Stimulated activated effector memory CD8-positive, alpha-beta T cell treated with anti-CD3 and anti-CD28 coated beads, Interleukin-12 subunit alpha, Interleukin-12 subunit beta, amount 100 ng/mL, for 72 hours (primary cell): ENCODE measurements at regions not wholly inside any gene's neighbourhood (a gene's known extent, or its start where the extent isn't known, plus 50 kb on each side); places are given as distances from the start of the nearest gene placed in this dataset.
"Not testable (repeated sequence)": the region's sequence is repeated elsewhere in the genome, so short reads cannot be mapped to it uniquely, and the experiment has no call there.

Experiments used
- ATAC-seq: fragments of 150-1000 bp; cut with Tn5 transposase; 2 replicates; pipeline ENCODE4 v1.10.0; 2021
- DNase-seq, 2 donors: peaks; one replicate each; pipeline ENCODE4 v3.0.0; 2021 to 2022; ENCODE audit warnings: low spot score in 2 of 2
- H3K27ac Mint-ChIP-seq: one replicate; pipeline ENCODE4 v1.8.0; 2022; ENCODE audit warnings: mild to moderate bottlenecking, mixed read lengths
- H3K36me3 Mint-ChIP-seq: one replicate; pipeline ENCODE4 v1.8.0; 2022; ENCODE audit warnings: mild to moderate bottlenecking, mixed read lengths
- H3K4me1 Mint-ChIP-seq: one replicate; pipeline ENCODE4 v1.8.0; 2022; ENCODE audit warnings: mixed read lengths
- H3K4me3 Mint-ChIP-seq: one replicate; pipeline ENCODE4 v1.8.0; 2022; ENCODE audit warnings: mild to moderate bottlenecking, mixed read lengths
- H3K9me3 Mint-ChIP-seq: one replicate; pipeline ENCODE4 v1.8.0; 2022; ENCODE audit warnings: mixed read lengths

DNA sequence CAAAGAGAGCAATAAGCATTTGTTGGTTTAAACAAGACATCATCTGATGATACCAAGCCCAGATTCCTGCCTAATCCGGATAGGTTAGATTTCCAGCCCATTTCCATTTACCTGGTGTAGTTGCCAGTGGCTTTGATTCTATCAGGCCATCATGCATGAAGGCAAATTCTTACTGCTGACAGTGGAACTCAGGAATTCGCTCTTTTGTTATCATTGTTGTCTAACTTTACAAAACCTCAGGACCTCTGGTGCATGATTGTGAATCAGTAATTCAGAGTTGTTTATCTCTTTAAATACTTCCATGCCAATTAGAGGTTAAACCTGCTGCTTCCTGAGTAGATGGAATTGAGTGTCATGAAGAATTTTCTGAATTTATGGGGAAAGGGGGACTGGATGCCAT, 76.5 kb downstream of the C9orf152 start:
- ATAC-seq: no peak
- Mint-ChIP-seq H3K4me1 (peaks cover 9% of the 10 kb centered on the region), H3K4me3 (no peak overlapping the region), H3K27ac (no peak overlapping the region), H3K36me3 (peaks cover 4% of the 10 kb centered on the region), H3K9me3 (no peaks in the 10 kb centered on the region)
- DNase-seq: no peak

DNA sequence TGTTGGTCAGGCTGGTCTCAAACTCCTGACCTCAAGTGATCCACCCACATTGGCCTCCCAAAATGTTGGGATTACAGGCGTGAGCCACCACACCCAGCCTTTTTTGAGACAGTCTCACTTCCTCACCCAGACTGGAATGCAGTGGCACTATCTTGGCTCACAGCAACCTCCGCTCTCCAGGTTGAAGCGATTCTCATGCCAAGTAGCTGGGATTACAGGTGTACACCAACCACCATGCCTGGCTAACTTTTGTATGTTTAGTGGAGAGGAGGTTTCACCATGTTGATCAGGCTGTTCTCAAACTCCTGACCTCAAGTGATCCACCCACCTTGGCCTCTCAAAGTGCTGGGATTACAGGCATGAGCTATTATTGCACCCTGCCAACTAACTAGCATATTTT, 75.4 kb downstream of the C9orf152 start:
- not testable (repeated sequence) for H3K9me3 Mint-ChIP-seq, H3K27ac Mint-ChIP-seq, H3K4me1 Mint-ChIP-seq, ATAC-seq, H3K36me3 Mint-ChIP-seq, DNase-seq, H3K4me3 Mint-ChIP-seq

DNA sequence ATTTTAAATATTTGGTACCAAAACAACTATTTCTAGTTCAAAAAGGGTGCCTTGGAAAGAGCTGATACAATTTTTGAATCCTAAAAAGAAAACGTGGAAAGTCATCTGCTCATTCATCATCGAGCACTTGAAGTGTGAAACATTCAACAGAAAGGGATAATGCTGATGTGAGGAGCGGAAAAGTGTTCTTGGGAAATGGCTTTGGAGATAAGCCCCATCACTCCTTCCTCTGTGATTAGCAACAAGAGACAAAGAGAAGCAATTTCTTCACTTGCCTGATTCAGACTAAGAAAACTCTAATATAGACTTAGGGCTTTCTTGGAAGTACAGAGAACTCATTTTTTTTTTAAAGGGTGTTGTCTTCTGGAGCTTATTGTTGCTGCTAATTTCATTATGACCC, 74.9 kb downstream of the C9orf152 start:
- no peak overlapping the region for H3K4me3 Mint-ChIP-seq
- no peak overlapping the region for H3K27ac Mint-ChIP-seq
- ATAC-seq: no peak
- H3K9me3 Mint-ChIP-seq: no peaks in the 10 kb centered on the region
- H3K36me3 Mint-ChIP-seq: peaks cover 4% of the 10 kb centered on the region
- H3K4me1 Mint-ChIP-seq: peaks cover 5% of the 10 kb centered on the region
- no peak for DNase-seq

DNA sequence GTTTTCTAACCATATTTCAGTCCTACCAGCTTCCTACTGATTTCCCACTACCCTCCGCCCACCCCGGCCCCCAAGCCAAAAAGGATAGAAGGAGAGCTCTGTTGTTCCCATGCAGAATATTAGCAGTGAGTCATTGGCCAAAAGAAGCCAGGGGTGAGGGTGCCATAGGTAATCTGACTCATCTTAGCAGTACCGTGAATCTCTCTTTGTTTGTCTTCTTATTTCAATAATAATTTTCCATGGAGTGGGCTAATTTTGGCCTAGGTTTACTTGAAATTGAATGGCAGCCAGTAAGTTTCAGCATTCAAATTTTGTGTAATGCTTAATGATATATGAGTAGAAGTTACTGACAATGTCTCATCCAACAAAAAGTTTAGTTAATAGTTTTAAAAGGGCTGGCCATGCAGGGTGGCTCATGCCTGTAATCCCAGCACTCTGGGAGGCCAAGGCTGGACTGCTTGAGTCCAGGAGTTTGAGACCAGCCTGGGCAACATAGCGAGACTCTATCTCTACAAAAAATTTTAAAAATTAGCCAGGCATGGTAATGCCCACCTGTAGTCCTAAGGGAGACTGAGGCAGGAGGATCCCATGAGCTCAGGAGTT, 74.2 kb downstream of the C9orf152 start:
- Mint-ChIP-seq H3K4me3 (no peak overlapping the region), H3K27ac (no peak overlapping the region)

DNA sequence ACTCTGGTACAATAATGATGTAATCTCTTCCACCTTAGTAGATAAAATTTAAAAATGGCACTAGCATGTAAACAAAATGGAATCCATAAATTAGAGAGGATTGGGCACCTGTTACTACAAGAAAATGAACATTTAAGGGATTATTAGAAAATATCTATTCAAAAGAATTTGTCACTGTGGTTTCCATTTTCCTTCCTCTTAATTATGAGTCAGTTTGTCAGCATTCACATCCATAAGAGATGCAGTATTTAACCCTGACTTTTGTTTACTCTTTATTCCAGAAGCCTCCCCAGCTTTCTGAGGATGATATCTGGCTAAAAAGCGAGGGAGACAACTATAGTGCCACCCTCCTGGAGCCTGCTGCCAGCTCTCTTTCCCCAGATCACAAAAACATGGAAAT, 72.1 kb downstream of the C9orf152 start:
- no peak for ATAC-seq
- Mint-ChIP-seq H3K36me3 (peaks cover 4% of the 10 kb centered on the region), H3K4me1 (peaks cover 5% of the 10 kb centered on the region), H3K9me3 (no peaks in the 10 kb centered on the region), H3K27ac (no peak overlapping the region), H3K4me3 (no peak overlapping the region)
- DNase-seq: no peak

More for the DNA sequence above, 74.2 kb downstream of the C9orf152 start:
- DNase-seq (no peak), ATAC-seq (no peak)
- Mint-ChIP-seq H3K36me3 (peaks cover 4% of the 10 kb centered on the region), H3K4me1 (peaks cover 5% of the 10 kb centered on the region), H3K9me3 (no peaks in the 10 kb centered on the region)

DNA sequence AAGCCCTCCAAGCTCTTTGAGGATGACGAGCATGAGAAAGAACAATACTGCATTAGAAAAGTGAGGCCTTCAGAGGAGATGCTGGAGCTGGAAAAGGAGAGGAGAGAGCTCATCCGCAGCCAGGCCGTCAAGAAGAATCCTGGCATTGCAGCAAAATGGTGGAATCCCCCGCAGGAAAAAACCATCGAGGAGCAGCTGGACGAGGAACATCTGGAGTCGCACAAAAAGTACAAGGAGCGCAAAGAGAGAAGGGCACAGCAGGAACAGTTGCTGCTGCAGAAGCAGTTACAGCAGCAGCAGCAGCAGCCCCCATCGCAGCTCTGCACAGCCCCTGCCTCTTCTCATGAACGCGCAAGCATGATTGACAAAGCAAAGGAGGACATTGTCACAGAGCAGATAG, 71.2 kb downstream of the C9orf152 start:
- no peak overlapping the region for H3K4me3 Mint-ChIP-seq
- ATAC-seq: no peak
- DNase-seq: no peak
- no peak overlapping the region for H3K27ac Mint-ChIP-seq
- H3K4me1 Mint-ChIP-seq: peaks cover 5% of the 10 kb centered on the region
- H3K9me3 Mint-ChIP-seq: no peaks in the 10 kb centered on the region
- H3K36me3 Mint-ChIP-seq: peaks cover under 1% of the 10 kb centered on the region

DNA sequence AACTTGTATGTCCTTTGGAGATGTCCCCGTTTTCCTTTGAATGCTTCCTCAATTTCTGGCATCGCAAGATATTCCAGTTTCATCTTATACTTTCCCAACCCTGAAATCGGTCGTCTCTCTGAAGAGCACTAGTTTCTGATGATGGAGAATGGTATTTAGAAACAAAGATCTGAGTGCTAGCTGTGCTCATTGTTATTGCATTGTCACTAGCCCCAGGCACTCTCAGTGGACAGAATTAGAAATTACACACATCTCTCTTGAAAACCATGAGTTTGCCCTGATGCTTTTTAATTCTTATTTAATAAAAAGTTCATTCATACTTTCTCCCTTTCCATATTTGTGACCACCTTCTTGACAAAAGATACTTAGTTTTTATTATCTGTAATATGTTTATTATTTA, 67.7 kb downstream of the C9orf152 start:
- H3K4me1 Mint-ChIP-seq: peaks cover 27% of the 10 kb centered on the region
- ATAC-seq: no peak
- no peaks in the 10 kb centered on the region for H3K36me3 Mint-ChIP-seq
- DNase-seq: no peak
- H3K27ac Mint-ChIP-seq: no peak overlapping the region
- H3K4me3 Mint-ChIP-seq: no peak overlapping the region
- peaks cover 3% of the 10 kb centered on the region for H3K9me3 Mint-ChIP-seq

DNA sequence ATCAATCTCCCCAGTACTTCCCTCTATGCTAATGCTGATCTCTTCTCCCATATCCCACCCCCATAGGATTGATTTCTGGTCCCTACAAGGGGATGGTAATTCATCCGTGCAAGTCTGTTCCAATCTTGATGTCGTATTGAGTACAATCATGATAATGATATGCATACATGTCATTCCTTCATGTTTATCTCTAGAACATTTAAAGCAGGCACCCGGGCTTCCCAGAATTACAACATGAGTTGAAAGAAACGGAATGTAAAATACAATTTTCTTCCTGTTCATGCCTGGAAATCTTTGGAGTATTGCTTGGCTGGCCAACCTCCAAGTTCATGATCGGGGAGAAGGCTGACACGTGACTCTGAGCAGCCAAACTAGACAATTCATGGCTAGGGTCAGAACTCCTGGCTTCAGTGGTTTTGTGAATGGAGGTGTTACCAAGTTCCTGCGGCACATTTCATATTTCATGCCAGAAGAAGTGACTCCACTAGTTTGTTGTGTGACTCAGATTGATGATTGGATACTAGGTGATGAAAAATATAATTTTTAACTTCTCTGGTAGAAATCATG, 66.6 kb downstream of the C9orf152 start:
- H3K27ac Mint-ChIP-seq: no peak overlapping the region
- H3K4me1 Mint-ChIP-seq: peaks cover 28% of the 10 kb centered on the region
- H3K4me3 Mint-ChIP-seq: no peak overlapping the region
- H3K36me3 Mint-ChIP-seq: no peaks in the 10 kb centered on the region
- DNase-seq: no peak
- ATAC-seq: no peak
- H3K9me3 Mint-ChIP-seq: peaks cover 3% of the 10 kb centered on the region

DNA sequence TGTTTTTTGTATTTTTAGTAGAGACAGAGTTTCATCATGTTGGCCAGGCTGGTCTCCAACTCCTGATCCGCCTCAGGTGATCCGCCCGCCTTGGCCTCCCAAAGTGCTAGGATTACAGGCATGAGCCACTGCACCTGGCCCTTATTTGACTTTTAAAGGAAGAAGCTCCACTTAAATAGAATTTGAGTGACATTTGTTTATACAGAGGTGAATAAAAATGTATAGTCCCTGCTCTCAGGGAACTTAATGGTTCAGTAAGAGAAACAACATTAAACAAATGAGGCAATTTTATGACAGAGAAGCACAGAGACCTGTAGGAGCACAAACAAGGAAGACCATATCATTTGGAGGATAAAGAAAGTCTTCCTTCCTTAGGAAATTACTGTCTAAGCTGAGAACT, 65.7 kb downstream of the C9orf152 start:
- peaks cover 3% of the 10 kb centered on the region for H3K9me3 Mint-ChIP-seq
- ATAC-seq (no peak), DNase-seq (no peak)
- H3K27ac Mint-ChIP-seq: peak overlapping the region; percentile 5
- H3K4me3 Mint-ChIP-seq: no peak overlapping the region
- peaks cover 33% of the 10 kb centered on the region for H3K4me1 Mint-ChIP-seq
- H3K36me3 Mint-ChIP-seq: no peaks in the 10 kb centered on the region

DNA sequence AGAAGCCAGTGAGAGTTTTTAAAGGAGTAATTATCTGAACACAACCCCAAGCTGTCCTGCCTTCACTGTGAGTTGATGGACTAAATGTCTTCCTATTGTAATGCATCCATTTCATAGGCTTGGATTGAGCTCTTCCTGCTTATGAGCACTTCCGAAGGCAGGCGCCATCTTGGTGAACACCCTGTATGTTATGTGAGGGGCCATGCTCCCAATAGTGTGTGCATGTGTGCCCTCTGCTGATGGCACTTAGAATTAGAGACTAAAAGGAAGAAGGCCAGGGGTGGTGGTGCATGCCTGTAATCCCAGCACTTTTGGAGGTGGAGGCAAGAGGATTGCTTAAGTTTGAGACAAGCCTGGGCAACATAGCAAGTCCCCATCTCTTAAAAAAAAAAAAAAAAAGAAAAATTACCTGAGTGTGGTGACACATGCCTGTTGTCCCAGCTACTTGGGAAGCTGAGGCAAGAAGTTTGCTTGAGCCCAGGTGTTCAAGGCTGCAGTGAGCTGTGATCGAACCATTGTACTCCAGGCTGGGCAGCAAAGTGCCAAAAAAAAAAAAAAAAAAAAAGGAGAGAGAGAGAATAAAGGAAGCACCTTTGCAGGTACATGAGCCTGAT, 65.0 kb downstream of the C9orf152 start:
- H3K27ac Mint-ChIP-seq: peak overlapping the region; percentile 5
- H3K36me3 Mint-ChIP-seq: no peaks in the 10 kb centered on the region
- peak overlapping the region; percentile 40 for H3K4me3 Mint-ChIP-seq
- DNase-seq (no peak), ATAC-seq (no peak)
- peaks cover 3% of the 10 kb centered on the region for H3K9me3 Mint-ChIP-seq
- H3K4me1 Mint-ChIP-seq: peaks cover 38% of the 10 kb centered on the region

DNA sequence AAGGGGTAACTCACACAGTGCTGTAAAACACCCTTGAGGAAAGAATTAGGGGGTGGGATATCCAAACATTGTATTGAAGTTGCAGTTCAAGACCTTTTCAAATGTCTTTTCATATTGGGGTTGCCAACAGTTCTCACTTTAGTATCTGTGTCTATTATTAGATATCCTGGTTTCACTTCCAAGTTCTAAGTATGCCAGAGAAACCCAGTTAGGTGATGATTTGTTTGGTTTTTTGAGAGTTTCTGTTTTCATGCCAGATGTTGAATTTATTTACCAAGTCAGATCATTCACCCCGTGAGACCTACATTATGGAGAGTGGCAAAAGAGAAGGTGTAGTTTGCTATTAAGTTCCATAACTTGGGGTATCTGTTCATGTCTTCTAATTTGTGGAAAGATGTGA, 64.5 kb downstream of the C9orf152 start:
- Mint-ChIP-seq H3K9me3 (peaks cover 3% of the 10 kb centered on the region), H3K4me3 (peak overlapping the region; percentile 40), H3K36me3 (no peaks in the 10 kb centered on the region), H3K4me1 (peaks cover 43% of the 10 kb centered on the region), H3K27ac (peak overlapping the region; percentile 5)
- ATAC-seq (no peak), DNase-seq (no peak)

DNA sequence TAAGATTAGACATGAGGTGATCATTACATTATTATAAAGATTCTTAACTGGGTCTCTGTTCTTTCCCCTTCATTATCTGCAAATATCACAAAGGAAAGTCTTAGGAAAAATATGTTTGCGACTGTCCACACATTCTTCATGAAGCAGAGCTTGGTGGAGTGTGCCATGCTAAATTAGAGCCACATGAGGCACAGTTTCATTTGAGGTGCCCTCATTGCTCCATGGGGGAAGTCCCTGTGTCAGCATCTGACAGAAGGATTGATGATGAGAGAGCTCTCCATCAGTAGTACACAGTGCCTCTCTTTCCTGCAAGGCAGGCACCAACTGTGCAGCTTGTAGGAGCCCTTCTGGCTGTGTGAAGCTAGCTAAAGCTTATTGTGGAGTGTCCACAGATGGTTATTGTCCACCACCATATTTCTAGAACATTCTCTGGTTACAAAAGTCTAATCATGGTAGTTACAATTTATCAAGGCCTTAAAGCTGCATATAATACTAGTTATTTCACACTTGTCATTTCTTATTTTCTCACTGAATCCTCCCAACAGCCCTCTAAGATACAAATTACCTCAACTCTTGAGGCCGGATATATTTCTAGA, 63.9 kb downstream of the C9orf152 start:
- H3K4me3 Mint-ChIP-seq: peak overlapping the region; percentile 40
- DNase-seq (no peak), ATAC-seq (peak; percentile 69)
- peak overlapping the region; percentile 5 for H3K27ac Mint-ChIP-seq
- H3K4me1 Mint-ChIP-seq: peaks cover 47% of the 10 kb centered on the region
- no peaks in the 10 kb centered on the region for H3K36me3 Mint-ChIP-seq
- H3K9me3 Mint-ChIP-seq: peaks cover 3% of the 10 kb centered on the region

DNA sequence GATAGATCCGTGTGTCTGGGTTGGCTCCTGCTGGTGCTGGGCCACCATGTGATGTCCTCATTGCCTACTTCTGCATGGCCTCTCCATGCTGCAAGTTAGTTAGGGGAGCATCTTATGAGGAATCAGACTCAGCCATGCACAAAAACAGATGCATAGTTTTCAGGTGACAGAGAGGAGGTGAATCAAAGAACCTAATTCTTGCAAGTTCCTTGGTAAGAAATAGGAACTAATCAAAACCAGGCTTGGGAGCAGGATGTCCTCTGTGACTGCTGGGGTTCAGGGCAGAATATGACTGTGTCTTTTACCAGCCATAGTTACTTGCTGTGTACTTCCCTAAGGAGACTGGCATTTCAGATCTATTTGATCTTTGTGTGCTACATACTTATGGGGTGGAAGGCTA, 61.6 kb downstream of the C9orf152 start:
- Mint-ChIP-seq H3K4me1 (peaks cover 63% of the 10 kb centered on the region), H3K9me3 (peaks cover 3% of the 10 kb centered on the region), H3K27ac (no peak overlapping the region), H3K36me3 (peaks cover 6% of the 10 kb centered on the region), H3K4me3 (no peak overlapping the region)
- no peak for ATAC-seq
- no peak for DNase-seq

DNA sequence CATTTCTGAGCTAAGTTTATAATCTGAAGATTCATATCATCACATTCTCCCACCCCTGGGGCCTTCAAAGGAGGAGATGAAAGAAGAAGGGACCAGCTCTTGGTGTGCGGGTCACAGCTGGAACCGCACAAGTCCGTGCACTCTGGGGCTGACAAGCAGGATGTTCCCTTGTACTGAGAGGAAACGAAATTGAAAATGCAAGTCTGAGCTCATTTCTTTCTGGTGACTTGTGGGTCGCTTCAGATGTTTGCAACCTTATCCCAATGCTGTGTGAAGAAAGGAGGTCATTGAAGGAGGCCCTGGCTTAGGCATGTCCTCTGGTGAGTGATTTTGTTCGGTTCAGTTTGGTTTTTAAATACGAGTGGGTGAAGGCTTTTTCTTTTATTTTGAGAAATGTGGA, 59.6 kb downstream of the C9orf152 start:
- ATAC-seq (peak; percentile 94), DNase-seq (peak in 1 of 2 donors; percentile 65)
- H3K4me1 Mint-ChIP-seq: peaks cover 61% of the 10 kb centered on the region
- no peaks in the 10 kb centered on the region for H3K9me3 Mint-ChIP-seq
- peak overlapping the region; percentile 83 for H3K27ac Mint-ChIP-seq
- peak overlapping the region; percentile 52 for H3K4me3 Mint-ChIP-seq
- peaks cover 12% of the 10 kb centered on the region for H3K36me3 Mint-ChIP-seq

DNA sequence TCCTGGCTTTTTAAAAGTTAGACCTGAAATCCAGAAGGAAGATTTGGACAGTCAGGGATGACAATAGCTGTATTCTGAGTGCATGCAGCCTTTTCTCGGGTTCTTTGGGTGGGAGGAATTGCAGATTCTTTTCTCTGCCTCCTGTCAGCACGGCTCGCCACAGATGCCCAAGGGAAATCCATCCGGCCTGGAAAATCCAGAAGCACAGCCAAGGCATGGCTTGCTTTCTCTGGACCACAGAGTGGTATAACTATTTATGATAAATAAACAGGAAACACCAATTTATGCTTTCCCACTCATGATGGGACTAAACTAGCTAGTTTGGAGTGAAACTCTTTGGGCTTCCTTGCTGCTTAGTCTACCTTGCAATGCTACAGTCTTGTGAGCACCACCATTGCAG, 59.1 kb downstream of the C9orf152 start:
- DNase-seq: no peak
- peaks cover 12% of the 10 kb centered on the region for H3K36me3 Mint-ChIP-seq
- no peak for ATAC-seq
- peaks cover 55% of the 10 kb centered on the region for H3K4me1 Mint-ChIP-seq
- H3K27ac Mint-ChIP-seq: peak overlapping the region; percentile 83
- peak overlapping the region; percentile 52 for H3K4me3 Mint-ChIP-seq
- H3K9me3 Mint-ChIP-seq: no peaks in the 10 kb centered on the region
